ENCODE measurements at regions not wholly inside any gene's neighbourhood (a gene's known extent, or its start where the extent isn't known, plus 50 kb on each side); places are given as distances from the start of the nearest gene placed in this dataset.

- TF ChIP-seq CTCF (IDR thresholded peaks at IDR 0.05; ENCODE audit: insufficient read depth, low read depth, low read length) (no peak), EZH2 (IDR thresholded peaks at IDR 0.05; ENCODE audit: insufficient read depth, low read length) (no peak)
Observed at GRCh38 chr16:86753399-86753798, 175.1 kb downstream of the FOXL1 start.

Data from astrocyte (in vitro differentiated cells and primary cell).